ENCODE measurements at regions not wholly inside any gene's neighbourhood (a gene's known extent, or its start where the extent isn't known, plus 50 kb on each side); places are given as distances from the start of the nearest gene placed in this dataset.

DNA sequence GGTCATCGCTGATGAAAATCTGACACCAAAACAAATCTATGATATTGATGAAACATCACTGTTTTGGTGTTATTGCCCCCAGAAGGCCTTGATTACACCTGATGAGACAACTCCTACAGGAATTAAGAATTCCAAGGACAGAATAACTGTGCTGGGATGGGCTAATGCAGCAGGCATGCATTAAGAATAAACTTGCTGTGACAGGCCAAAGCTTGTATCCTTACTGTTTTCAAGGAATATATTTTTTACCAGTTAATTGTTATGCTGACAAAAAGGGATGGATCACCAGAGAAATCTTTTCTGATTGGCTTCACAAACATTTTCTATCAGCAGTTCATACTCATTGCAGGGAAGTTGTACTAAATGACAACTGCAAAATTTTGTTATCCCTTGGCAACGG is 278.2 kb downstream of the IKZF2 start:
- TF ChIP-seq, protein P1, sequence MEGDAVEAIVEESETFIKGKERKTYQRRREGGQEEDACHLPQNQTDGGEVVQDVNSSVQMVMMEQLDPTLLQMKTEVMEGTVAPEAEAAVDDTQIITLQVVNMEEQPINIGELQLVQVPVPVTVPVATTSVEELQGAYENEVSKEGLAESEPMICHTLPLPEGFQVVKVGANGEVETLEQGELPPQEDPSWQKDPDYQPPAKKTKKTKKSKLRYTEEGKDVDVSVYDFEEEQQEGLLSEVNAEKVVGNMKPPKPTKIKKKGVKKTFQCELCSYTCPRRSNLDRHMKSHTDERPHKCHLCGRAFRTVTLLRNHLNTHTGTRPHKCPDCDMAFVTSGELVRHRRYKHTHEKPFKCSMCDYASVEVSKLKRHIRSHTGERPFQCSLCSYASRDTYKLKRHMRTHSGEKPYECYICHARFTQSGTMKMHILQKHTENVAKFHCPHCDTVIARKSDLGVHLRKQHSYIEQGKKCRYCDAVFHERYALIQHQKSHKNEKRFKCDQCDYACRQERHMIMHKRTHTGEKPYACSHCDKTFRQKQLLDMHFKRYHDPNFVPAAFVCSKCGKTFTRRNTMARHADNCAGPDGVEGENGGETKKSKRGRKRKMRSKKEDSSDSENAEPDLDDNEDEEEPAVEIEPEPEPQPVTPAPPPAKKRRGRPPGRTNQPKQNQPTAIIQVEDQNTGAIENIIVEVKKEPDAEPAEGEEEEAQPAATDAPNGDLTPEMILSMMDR (conservative IDR thresholded peaks at IDR 0.05; ENCODE audit: low read length): no peak
- TF ChIP-seq EZH2phosphoT487 (IDR thresholded peaks at IDR 0.05; ENCODE audit: borderline replicate concordance, low read depth, low read length): no peak
